HG03565 (cell line): ENCODE measurements at regions not wholly inside any gene's neighbourhood (a gene's known extent, or its start where the extent isn't known, plus 50 kb on each side); places are given as distances from the start of the nearest gene placed in this dataset.

Source experiments
- ATAC-seq: cut with Tn5 transposase; IDR thresholded peaks from one replicate; pipeline ENCODE4 v1.9.1; 2021; ENCODE audit warnings: mild to moderate bottlenecking, moderate library complexity; ENCODE audit not compliant: unreplicated experiment

GRCh38 chr2:167318581-167318980 is 430.3 kb downstream of the XIRP2 start:
- no peak for ATAC-seq

- ATAC-seq, result no peak
Observed at GRCh38 chr2:167310442-167310841, 422.2 kb downstream of the XIRP2 start.
